Epithelial cell of proximal tubule (primary cell): ENCODE measurements at regions not wholly inside any gene's neighbourhood (a gene's known extent, or its start where the extent isn't known, plus 50 kb on each side); places are given as distances from the start of the nearest gene placed in this dataset.

ENCODE experiments used
- DNase-seq: peaks from one replicate; pipeline ENCODE4 v3.0.0-alpha.2; 2011; ENCODE audit warnings: low read depth
- H3K4me3 ChIP-seq: 2 replicates; pipeline ENCODE4 v1.5.1; 2011; ENCODE audit warnings: low read depth, mild to moderate bottlenecking, low read length
- CTCF ChIP-seq: conservative IDR thresholded peaks from 2 replicates; pipeline ENCODE4 v1.5.1; 2012; ENCODE audit warnings: low read depth, mild to moderate bottlenecking, low read length

- H3K4me3 ChIP-seq = no peak overlapping the region
- TF ChIP-seq CTCF = no peak
- DNase-seq = no peak
These were observed 114.0 kb upstream of the CHST15 start for GRCh38 chr10:124207391-124207790.

GRCh38 chr10:124206616-124207015 lies 113.2 kb upstream of the CHST15 start:
- no peak overlapping the region for H3K4me3 ChIP-seq
- TF ChIP-seq CTCF = no peak

GRCh38 chr10:124205432-124205831 lies 112.0 kb upstream of the CHST15 start:
- TF ChIP-seq CTCF = no peak
- no peak for DNase-seq
- no peak overlapping the region for H3K4me3 ChIP-seq

More at GRCh38 chr10:124206616-124207015, 113.2 kb upstream of the CHST15 start:
- DNase-seq = no peak

- no peak overlapping the region for H3K4me3 ChIP-seq
- DNase-seq = no peak
- no peak for TF ChIP-seq CTCF
These were observed 111.3 kb upstream of the CHST15 start for GRCh38 chr10:124204726-124205125.

- TF ChIP-seq CTCF = no peak
- no peak for DNase-seq
- H3K4me3 ChIP-seq = no peak overlapping the region
These were observed 106.6 kb upstream of the CHST15 start for GRCh38 chr10:124200011-124200410.

- no peak overlapping the region for H3K4me3 ChIP-seq
- no peak for TF ChIP-seq CTCF
- DNase-seq = no peak
These were observed 105.5 kb upstream of the CHST15 start for GRCh38 chr10:124198871-124199270.

- TF ChIP-seq CTCF = no peak
- no peak for DNase-seq
- H3K4me3 ChIP-seq = no peak overlapping the region
These were observed 104.7 kb upstream of the CHST15 start for GRCh38 chr10:124198125-124198501.
